Coronary artery (tissue), 2 donors: ENCODE measurements at regions not wholly inside any gene's neighbourhood (a gene's known extent, or its start where the extent isn't known, plus 50 kb on each side); places are given as distances from the start of the nearest gene placed in this dataset.

Experiments used
- DNase-seq: peaks from one replicate; pipeline ENCODE4 v3.0.0-alpha.2; 2017; ENCODE audit warnings: low spot score
- H3K27ac ChIP-seq, 2 donors: fragments of 200-600 bp; sonication (generic); one replicate each; pipeline ENCODE4 v1.5.1; 2016 to 2019
- H3K4me3 ChIP-seq: fragments of 200-600 bp; sonication (generic); 2 replicates; pipeline ENCODE4 v1.5.1; 2016; ENCODE audit warnings: mild to moderate bottlenecking, moderate library complexity
- TF ChIP-seq, protein P1 (sequence below): fragments of 200-600 bp; sonication (generic); IDR thresholded peaks from one replicate; pipeline ENCODE4 v1.5.1; 2019; ENCODE audit warnings: antibody characterized with exemption

DNA sequence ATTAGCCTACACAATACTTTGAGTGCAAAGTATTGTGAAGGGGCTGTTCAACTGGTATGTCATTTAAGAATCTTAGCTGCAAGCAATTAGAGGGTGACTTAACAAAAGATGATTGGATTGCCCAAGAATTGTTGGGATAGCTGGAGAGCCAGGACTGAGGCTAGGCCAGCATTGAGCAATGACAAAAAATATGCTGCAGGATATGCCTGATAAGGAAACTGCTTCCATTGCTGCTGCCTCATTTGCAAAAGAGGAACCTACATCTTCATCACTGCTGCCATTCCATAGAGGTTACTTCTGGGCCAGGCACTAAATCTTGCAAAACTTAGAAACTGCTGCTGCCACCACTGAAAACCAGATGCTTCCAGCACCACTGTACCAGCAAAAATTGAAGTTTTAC is 108.0 kb upstream of the TBC1D5 start:
- TF ChIP-seq, protein P1, sequence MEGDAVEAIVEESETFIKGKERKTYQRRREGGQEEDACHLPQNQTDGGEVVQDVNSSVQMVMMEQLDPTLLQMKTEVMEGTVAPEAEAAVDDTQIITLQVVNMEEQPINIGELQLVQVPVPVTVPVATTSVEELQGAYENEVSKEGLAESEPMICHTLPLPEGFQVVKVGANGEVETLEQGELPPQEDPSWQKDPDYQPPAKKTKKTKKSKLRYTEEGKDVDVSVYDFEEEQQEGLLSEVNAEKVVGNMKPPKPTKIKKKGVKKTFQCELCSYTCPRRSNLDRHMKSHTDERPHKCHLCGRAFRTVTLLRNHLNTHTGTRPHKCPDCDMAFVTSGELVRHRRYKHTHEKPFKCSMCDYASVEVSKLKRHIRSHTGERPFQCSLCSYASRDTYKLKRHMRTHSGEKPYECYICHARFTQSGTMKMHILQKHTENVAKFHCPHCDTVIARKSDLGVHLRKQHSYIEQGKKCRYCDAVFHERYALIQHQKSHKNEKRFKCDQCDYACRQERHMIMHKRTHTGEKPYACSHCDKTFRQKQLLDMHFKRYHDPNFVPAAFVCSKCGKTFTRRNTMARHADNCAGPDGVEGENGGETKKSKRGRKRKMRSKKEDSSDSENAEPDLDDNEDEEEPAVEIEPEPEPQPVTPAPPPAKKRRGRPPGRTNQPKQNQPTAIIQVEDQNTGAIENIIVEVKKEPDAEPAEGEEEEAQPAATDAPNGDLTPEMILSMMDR = no peak
- Histone ChIP-seq H3K27ac (no peak overlapping the region), H3K4me3 (no peak overlapping the region)
- no peak for DNase-seq

DNA sequence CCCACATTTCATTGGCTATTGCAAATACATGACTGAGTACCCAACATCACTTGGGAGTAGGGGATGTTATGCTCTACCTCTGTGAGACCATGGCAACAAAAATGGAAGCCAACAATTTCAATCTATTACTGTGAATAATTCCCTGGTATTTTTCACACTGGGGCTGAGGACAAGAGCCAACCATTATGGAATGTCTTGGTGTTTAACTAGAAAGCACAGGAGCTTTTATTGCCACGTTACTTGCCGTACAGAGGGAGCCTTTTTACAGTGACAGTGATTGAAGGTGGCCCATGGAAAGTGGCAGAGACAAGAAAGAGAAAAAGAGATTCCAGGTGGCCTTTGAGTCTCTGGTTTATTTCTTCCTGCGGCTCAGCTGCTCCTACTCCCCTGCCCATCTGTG is 105.7 kb upstream of the TBC1D5 start:
- no peak for DNase-seq
- Histone ChIP-seq H3K4me3 (no peak overlapping the region), H3K27ac (no peak overlapping the region)
- TF ChIP-seq, protein P1 = no peak

DNA sequence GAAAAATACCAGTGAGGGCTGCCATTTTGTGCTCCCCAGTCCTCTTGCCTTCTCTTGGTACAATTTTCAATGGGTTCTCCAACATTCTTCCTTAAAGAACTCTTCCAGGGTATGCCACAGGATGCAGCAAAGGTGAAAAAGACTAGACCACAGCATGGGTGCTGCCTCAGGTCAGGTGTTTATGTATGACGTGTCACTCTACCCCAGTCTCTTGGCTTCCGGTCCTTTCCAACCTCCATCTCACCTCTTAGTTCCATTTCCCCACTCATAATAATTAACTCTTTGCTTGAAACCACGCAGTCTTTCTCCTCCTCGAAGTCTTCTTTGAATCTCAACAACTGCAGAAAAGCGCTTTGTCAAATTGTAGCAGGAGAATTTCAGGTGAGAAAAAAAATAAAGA is 104.7 kb upstream of the TBC1D5 start:
- no peak for DNase-seq
- TF ChIP-seq, protein P1 = no peak
- H3K4me3 ChIP-seq = no peak overlapping the region
- no peak overlapping the region for H3K27ac ChIP-seq

DNA sequence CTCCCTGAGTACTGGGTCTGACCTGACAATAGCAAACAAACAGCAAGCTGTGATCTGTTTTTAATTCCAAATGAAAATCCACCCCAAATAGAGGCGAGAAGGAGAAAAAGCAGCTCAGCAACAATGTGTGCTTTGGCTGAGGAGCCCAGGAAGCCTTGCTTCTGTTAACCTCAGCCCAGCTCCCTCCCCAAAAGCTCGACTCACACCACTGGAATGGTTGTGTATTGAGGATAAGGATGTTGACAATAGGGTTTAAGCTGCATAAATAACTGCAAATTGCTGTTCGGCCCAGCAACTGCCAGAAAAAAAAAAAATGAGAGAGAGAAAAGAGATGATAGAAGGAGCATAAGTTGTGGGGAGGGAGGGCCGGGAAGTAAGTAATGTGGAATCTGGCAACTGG is 104.0 kb upstream of the TBC1D5 start:
- TF ChIP-seq, protein P1 = no peak
- Histone ChIP-seq H3K4me3 (no peak overlapping the region), H3K27ac (no peak overlapping the region)
- no peak for DNase-seq

DNA sequence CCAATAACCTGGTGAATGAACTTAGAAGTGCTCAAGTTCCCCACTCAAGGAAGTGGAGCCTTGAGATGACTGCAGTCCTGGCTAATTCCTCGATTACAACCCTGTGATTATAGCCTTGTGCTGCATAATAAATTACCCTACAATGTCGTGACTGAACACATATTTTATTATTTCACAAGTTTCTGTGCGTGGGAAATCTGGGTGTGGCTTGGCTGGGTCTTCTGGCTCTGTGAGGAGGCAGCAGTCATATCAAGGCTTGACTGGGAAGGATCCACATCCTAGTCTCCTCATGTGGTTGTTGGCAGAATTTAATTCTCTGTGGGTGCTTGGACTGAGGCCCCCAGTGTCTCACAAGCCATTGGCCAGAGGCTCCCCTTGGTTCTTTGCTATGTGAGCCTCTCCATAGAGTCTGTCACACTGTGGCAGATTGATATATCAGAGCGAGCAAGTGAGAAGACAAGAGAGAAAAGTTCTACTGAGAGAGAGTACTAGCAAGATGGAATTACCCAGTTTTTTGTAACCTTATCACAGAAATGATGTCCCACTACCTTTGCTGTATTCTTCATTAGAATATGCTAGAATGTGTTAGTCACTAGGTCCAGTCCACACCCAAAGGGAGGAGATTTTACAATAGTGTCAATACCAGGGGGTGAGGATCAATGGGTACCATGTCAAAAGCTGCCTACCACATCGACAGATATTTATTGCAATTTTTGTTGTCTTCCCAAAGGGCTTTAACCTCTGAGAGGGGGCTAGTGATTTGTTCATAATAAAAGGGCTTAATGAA is 102.8 kb upstream of the TBC1D5 start:
- Histone ChIP-seq H3K4me3 (no peak overlapping the region), H3K27ac (no peak overlapping the region)
- TF ChIP-seq, protein P1 = no peak
- no peak for DNase-seq

DNA sequence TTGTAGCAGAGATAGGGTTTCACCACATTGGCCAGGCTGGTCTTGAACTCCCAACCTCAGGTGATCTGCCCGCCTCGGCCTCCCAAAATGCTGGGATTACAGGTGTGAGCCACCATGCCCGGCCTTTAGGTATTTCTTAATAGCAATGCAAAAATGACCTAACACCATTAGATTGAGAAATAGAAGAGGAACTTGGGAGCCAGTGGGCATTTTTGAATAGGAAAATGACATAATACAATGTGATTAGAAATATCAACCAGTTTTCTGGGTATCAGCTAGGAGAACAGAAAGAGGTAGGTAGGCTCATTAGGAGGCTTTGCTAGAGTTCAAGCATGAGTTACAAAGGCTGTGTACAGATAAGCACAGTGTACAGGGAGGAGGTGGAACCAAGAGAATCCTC is 101.8 kb upstream of the TBC1D5 start:
- Histone ChIP-seq H3K27ac (no peak overlapping the region), H3K4me3 (no peak overlapping the region)
- no peak for DNase-seq
- TF ChIP-seq, protein P1 = no peak

DNA sequence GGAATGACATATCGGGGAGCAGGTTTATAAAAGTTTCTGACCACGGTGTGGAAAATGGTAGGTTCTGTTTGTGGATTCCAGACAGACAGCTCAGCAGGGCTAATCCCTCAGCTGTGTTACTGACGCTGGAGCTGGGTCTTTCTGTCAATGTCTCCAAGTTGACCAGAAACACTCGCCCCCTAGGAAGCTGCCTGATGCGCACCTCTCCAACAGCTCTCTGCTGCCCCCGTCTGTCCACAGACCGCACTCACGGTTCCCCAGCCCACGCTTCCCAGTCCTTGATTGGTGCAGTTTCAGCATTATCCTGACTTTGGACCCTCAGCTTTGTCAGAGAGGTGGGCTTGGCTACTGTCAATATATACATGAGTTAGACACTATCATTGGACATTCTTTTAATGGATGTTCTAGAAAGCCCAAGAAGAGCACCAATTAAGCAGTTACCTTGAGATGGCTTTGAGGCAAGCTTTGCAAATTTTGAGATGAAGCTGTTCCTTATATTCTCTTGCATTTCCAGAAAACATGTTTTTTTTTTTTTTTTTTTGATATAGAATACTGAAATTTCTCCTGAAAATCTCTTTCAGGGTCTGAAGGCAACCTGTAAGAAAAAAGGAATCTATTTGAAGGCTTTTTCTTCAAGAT is 98.9 kb upstream of the TBC1D5 start:
- H3K27ac ChIP-seq = no peak overlapping the region
- TF ChIP-seq, protein P1 = peak; percentile 86
- H3K4me3 ChIP-seq = no peak overlapping the region
- DNase-seq = peak; percentile 80
